ENCODE measurements at regions not wholly inside any gene's neighbourhood (a gene's known extent, or its start where the extent isn't known, plus 50 kb on each side); places are given as distances from the start of the nearest gene placed in this dataset.

- H4K20me1 ChIP-seq (ENCODE audit: control insufficient read depth, insufficient read depth, low read depth, low read length), result no peaks in the 10 kb centered on the region
- no peak overlapping the region for H3K4me2 ChIP-seq (ENCODE audit: low read length)
- no peaks in the 10 kb centered on the region for H3F3A ChIP-seq (ENCODE audit: control insufficient read depth, insufficient read depth)
- TF ChIP-seq CTCF (IDR thresholded peaks at IDR 0.05; ENCODE audit: low read depth, low read length, poor library complexity, severe bottlenecking), result no peak
- H3K79me2 ChIP-seq (ENCODE audit: control insufficient read depth, low read length), result no peaks in the 10 kb centered on the region
- no peak overlapping the region for H3K27ac ChIP-seq (ENCODE audit: low read depth, low read length)
- H3K9me3 ChIP-seq (ENCODE audit: control insufficient read depth, insufficient read depth, low read length), result no peaks in the 10 kb centered on the region
- H3K4me3 ChIP-seq (ENCODE audit: low read length), result no peak overlapping the region
- H3K9me2 ChIP-seq (replicated peaks; ENCODE audit: control insufficient read depth, low read length), result no peaks in the 10 kb centered on the region
- H3K27me3 ChIP-seq (ENCODE audit: control insufficient read depth, low read length), result no peaks in the 10 kb centered on the region
- no peaks in the 10 kb centered on the region for H3K36me3 ChIP-seq (ENCODE audit: control insufficient read depth, low read length)
- no peaks in the 10 kb centered on the region for H3K4me1 ChIP-seq (ENCODE audit: control insufficient read depth, low read length)
Observed at GRCh38 chr12:60269611-60270269, 673.9 kb downstream of the SLC16A7 start.

GRCh38 chr12:60271816-60272215 lies 676.0 kb downstream of the SLC16A7 start:
- Histone ChIP-seq H3K27me3 (ENCODE audit: control insufficient read depth, low read length) (no peaks in the 10 kb centered on the region), H3K4me2 (ENCODE audit: low read length) (no peak overlapping the region), H3K9me2 (replicated peaks; ENCODE audit: control insufficient read depth, low read length) (no peaks in the 10 kb centered on the region), H3F3A (ENCODE audit: control insufficient read depth, insufficient read depth) (no peaks in the 10 kb centered on the region), H3K4me1 (ENCODE audit: control insufficient read depth, low read length) (no peaks in the 10 kb centered on the region), H3K79me2 (ENCODE audit: control insufficient read depth, low read length) (no peaks in the 10 kb centered on the region), H3K4me3 (ENCODE audit: low read length) (no peak overlapping the region), H3K27ac (ENCODE audit: low read depth, low read length) (no peak overlapping the region), H3K9me3 (ENCODE audit: control insufficient read depth, insufficient read depth, low read length) (no peaks in the 10 kb centered on the region), H3K36me3 (ENCODE audit: control insufficient read depth, low read length) (no peaks in the 10 kb centered on the region), H4K20me1 (ENCODE audit: control insufficient read depth, insufficient read depth, low read depth, low read length) (no peaks in the 10 kb centered on the region)
- TF ChIP-seq CTCF (IDR thresholded peaks at IDR 0.05; ENCODE audit: low read depth, low read length, poor library complexity, severe bottlenecking) (no peak), EZH2phosphoT487 (IDR thresholded peaks at IDR 0.05; ENCODE audit: borderline replicate concordance, low read length) (no peak)

GRCh38 chr12:60278209-60278608 lies 682.4 kb downstream of the SLC16A7 start:
- no peak overlapping the region for H3K4me3 ChIP-seq (ENCODE audit: low read length)
- no peaks in the 10 kb centered on the region for H3F3A ChIP-seq (ENCODE audit: control insufficient read depth, insufficient read depth)

More at GRCh38 chr12:60278209-60278608, 682.4 kb downstream of the SLC16A7 start:
- Histone ChIP-seq H3K9me2 (replicated peaks; ENCODE audit: control insufficient read depth, low read length) (no peaks in the 10 kb centered on the region), H3K9me3 (ENCODE audit: control insufficient read depth, insufficient read depth, low read length) (no peaks in the 10 kb centered on the region; the same call in 1 of the 2 replicates), H3K4me1 (ENCODE audit: control insufficient read depth, low read length) (no peaks in the 10 kb centered on the region), H3K4me2 (ENCODE audit: low read length) (no peak overlapping the region), H3K27me3 (ENCODE audit: control insufficient read depth, low read length) (no peaks in the 10 kb centered on the region), H3K79me2 (ENCODE audit: control insufficient read depth, low read length) (no peaks in the 10 kb centered on the region), H4K20me1 (ENCODE audit: control insufficient read depth, insufficient read depth, low read depth, low read length) (no peaks in the 10 kb centered on the region), H3K36me3 (ENCODE audit: control insufficient read depth, low read length) (no peaks in the 10 kb centered on the region), H3K27ac (ENCODE audit: low read depth, low read length) (no peak overlapping the region)
- no peak for TF ChIP-seq EZH2phosphoT487 (IDR thresholded peaks at IDR 0.05; ENCODE audit: borderline replicate concordance, low read length)
- TF ChIP-seq CTCF (IDR thresholded peaks at IDR 0.05; ENCODE audit: low read depth, low read length, poor library complexity, severe bottlenecking), result no peak

All from DOHH2 (cell line).